Cardiac fibroblast (primary cell): ENCODE measurements at regions not wholly inside any gene's neighbourhood (a gene's known extent, or its start where the extent isn't known, plus 50 kb on each side); places are given as distances from the start of the nearest gene placed in this dataset.

Source experiments
- DNase-seq, 2 donors: peaks; one replicate each; pipeline versions ENCODE4 v3.0.0 to v3.0.0-alpha.2; 2010; ENCODE audit warnings: low read depth in 2 of 2
- H3K4me3 ChIP-seq, 2 donors: replicated peaks in 1 of 2; 1 replicate in 1 of 2; 2 replicates in 1 of 2; pipeline ENCODE4 v1.5.1; 2011; ENCODE audit warnings: low read depth in 2 of 2, low read length in 2 of 2, mild to moderate bottlenecking in 2 of 2, moderate library complexity in 1 of 2
- CTCF ChIP-seq: IDR thresholded peaks from one replicate; pipeline ENCODE4 v1.5.1; 2011; ENCODE audit warnings: low read depth, mild to moderate bottlenecking, low read length, inconsistent platforms

DNA sequence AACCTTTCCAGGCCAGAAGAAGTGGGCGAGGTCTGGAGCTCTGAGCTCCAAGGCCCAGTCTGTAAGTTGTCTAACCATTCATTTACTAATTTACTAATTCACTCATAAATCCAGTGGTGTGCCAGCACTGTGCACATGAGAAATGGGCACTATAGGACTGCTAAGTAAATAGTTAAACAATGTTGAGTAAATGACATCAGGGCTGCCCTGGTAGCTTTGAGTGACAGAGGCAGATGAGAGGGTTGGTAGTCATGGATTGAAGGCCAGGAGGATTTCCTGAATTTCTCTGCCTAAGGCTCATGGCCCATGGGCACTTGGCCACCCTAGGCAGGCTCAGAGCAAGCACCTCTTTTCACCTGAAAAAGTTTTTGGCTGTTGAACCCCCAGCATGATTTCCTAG is 216.9 kb upstream of the RXFP2 start:
- no peak overlapping the region for H3K4me3 ChIP-seq
- DNase-seq = no peak
- no peak for TF ChIP-seq CTCF

DNA sequence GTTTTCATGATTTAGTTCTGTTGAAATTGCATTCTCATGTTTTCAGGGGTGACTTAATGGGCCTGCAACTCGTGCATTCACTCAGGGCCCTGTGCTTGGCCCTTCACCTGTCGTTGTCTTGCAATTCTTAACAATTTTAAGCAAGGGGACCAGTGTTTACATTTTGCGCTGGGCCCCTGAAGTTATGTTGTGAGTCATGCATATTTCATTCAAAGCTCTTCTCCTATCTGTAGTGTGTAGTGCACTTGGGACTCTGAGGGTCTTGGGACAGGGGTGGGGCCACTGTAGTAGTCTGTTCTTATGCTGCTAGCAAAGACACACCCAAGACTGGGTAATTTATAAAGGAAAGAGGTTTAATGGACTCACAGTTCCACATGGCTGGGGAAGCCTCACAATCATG is 211.2 kb upstream of the RXFP2 start:
- no peak overlapping the region for H3K4me3 ChIP-seq
- DNase-seq = no peak
- no peak for TF ChIP-seq CTCF

DNA sequence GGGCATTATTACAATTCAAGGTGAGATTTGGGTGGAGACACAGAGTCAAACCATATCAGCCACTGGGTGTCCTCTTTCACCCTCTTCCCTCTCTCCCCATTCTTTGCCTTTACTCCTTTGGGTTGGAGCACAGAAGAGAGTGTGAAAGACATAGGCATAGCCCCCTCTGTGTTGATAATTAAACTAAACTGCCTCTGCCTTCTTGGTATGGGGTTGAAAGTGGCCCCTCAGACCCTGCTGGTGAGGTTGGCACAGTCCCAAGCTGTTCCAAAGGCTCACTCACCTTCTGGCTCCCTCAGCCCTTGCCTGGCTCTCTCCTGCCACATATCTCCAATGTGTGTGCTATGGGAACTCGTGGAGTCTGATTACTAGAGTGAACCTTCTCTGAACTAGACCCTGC is 210.6 kb upstream of the RXFP2 start:
- TF ChIP-seq CTCF = no peak
- H3K4me3 ChIP-seq = no peak overlapping the region
- DNase-seq = no peak

GRCh38 chr13:31530922-31531321 is 208.4 kb upstream of the RXFP2 start:
- no peak for TF ChIP-seq CTCF
- no peak for DNase-seq
- H3K4me3 ChIP-seq = no peak overlapping the region

GRCh38 chr13:31537052-31537451 is 202.3 kb upstream of the RXFP2 start:
- H3K4me3 ChIP-seq = no peak overlapping the region
- DNase-seq = no peak
- TF ChIP-seq CTCF = no peak

DNA sequence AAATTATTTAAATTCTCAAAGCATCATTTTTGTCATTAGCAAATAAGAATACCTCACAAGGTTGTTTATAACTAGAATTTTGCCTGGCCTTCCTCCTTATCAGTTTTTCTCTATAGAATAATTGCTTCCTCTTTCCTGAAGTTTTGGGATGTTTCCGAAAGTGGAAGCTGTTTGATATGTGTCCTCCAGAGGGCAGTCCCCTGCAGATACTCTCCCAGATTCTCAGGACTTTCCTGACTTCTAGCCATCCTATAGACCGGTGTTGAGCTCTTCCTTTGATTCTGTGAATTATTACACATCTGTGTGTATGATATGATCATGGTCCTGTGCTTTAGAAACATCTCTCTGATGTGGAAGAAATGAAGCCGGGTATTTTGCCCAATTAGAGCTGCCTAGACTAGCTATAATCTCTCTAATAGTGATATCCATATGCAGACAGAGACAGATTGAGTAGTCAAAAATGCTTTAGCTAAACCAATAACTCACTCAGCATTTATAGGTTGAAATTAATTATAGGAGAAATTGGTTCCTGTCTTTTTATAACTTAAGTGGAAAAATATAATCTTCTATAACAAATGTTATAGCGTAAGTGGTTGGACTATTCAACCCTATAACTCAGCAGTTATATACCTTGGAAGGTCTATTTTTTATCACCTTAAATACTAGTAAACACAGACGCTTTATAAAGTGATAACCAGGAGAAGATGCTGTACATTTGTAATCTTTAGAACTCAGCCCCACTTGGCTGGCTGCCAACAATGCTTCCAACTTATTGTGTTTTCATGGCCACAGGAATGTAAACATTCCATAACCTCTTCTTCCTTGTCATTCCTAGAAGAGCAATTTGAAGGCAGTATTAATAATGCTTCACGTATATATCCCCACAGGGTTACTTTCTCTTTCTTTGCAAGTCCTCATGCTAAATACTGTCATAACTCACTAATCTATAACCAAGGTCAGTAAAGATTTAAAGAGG is 201.0 kb upstream of the RXFP2 start:
- DNase-seq = peak; percentile 68 to 71
- peak; percentile 78 for TF ChIP-seq CTCF
- H3K4me3 ChIP-seq = no peak overlapping the region

DNA sequence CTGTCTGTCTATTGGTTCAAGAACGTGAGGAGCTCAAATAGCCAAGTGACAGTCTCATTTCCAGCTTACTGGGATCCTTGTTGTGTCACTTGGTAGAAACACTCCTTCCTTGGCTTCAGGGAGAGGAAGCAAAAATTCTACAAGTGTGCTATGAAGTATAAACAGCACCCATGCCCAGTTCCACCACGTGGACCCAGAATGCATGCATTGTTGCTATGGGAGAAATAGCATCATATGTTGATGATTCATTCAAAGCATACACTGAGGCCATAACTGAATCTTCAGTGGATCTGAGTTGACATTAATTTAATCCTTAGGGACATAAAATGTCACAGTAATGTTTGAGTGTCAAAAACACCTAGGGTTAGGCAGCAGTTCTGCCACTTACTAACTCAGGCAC is 199.0 kb upstream of the RXFP2 start:
- DNase-seq = peak in 1 of 2 donors; percentile 25
- TF ChIP-seq CTCF = no peak
- H3K4me3 ChIP-seq = no peak overlapping the region
